IMR-90 (cell line): ENCODE measurements at regions not wholly inside any gene's neighbourhood (a gene's known extent, or its start where the extent isn't known, plus 50 kb on each side); places are given as distances from the start of the nearest gene placed in this dataset.

Experiments
- ATAC-seq: fragments of 200-7000 bp; cut with Tn5 transposase; 2 replicates; pipeline ENCODE4 v1.9.1; 2020; ENCODE audit warnings: low read depth, mild to moderate bottlenecking, moderate library complexity
- BruUV-seq: library from RNA; stranded (reverse); fragments of 400-500 nt; replicated peaks from 2 replicates; lab custom pipeline; 2021; lab: Mats Ljungman, UMichigan
- CTCF ChIA-PET: fragments of 300-600 bp; formaldehyde crosslinking; extraction: SDS; loops from one replicate; lab custom pipeline; 2021; ENCODE audit warnings: antibody characterized with exemption; lab: Yijun Ruan, JAX
- POLR2A ChIA-PET: fragments of 300-600 bp; sonication (Branson Sonifier 250); formaldehyde crosslinking; loops from one replicate; lab custom pipeline; 2022; ENCODE audit warnings: antibody characterized with exemption; ENCODE audit not compliant: unreplicated experiment; lab: Charles Lee
- DNase-seq: peaks from one replicate; pipeline ENCODE4 v3.0.0; 2013
- H2AFZ ChIP-seq: replicated peaks from 2 replicates; pipeline ENCODE3; 2013; ENCODE audit warnings: low read length, mild to moderate bottlenecking; ENCODE audit not compliant: poor library complexity
- H2AK5ac ChIP-seq: 2 replicates; pipeline ENCODE4 v1.6.1; 2013; ENCODE audit warnings: low read depth, low read length, inconsistent platforms
- H2AK9ac ChIP-seq: replicated peaks from 2 replicates; pipeline ENCODE3; 2013; ENCODE audit warnings: mild to moderate bottlenecking, low read depth, low read length, moderate library complexity; ENCODE audit not compliant: poor library complexity
- H2BK120ac ChIP-seq: 2 replicates; pipeline ENCODE4 v1.6.1; 2013; ENCODE audit warnings: low read depth, low read length, inconsistent platforms
- H2BK15ac ChIP-seq: 3 replicates; pipeline ENCODE4 v1.6.1; 2013; ENCODE audit warnings: low read depth, low read length, inconsistent platforms
- H2BK20ac ChIP-seq: 2 replicates; pipeline ENCODE4 v1.6.1; 2013; ENCODE audit warnings: low read depth, mild to moderate bottlenecking, inconsistent platforms, low read length, moderate library complexity
- H2BK5ac ChIP-seq: 2 replicates; pipeline ENCODE4 v1.6.1; 2013; ENCODE audit warnings: mild to moderate bottlenecking, low read depth, low read length, inconsistent platforms; ENCODE audit not compliant: poor library complexity, severe bottlenecking
- H3K14ac ChIP-seq: replicated peaks from 2 replicates; pipeline ENCODE4 v1.6.1; 2013; ENCODE audit warnings: low read depth, low read length, inconsistent platforms
- H3K18ac ChIP-seq: 2 replicates; pipeline ENCODE4 v1.6.1; 2013; ENCODE audit warnings: low read depth, low read length, control low read depth
- H3K23ac ChIP-seq: 2 replicates; pipeline ENCODE4 v1.6.1; 2013; ENCODE audit warnings: low read depth, low read length, inconsistent platforms
- H3K27ac ChIP-seq: 2 replicates; pipeline ENCODE4 v1.5.1; 2013; ENCODE audit warnings: mild to moderate bottlenecking, control low read depth, low read length; ENCODE audit not compliant: insufficient read depth
- H3K27me3 ChIP-seq: 2 replicates; pipeline ENCODE4 v1.6.1; 2013; ENCODE audit warnings: low read length; ENCODE audit not compliant: control insufficient read depth, insufficient read depth
- H3K36me3 ChIP-seq: 2 replicates; pipeline ENCODE4 v1.6.1; 2013; ENCODE audit warnings: low read length, mixed read lengths; ENCODE audit not compliant: control insufficient read depth, insufficient read depth
- H3K4ac ChIP-seq: 2 replicates; pipeline ENCODE4 v1.6.1; 2013; ENCODE audit warnings: low read depth, low read length, inconsistent platforms
- H3K4me1 ChIP-seq: 2 replicates; pipeline ENCODE4 v1.6.1; 2013; ENCODE audit warnings: low read length, mixed read lengths; ENCODE audit not compliant: control insufficient read depth, insufficient read depth
- H3K4me2 ChIP-seq: 2 replicates; pipeline ENCODE4 v1.6.1; 2013; ENCODE audit warnings: low read depth, mild to moderate bottlenecking, control low read depth, low read length, moderate library complexity
- H3K4me3 ChIP-seq: 2 replicates; pipeline ENCODE4 v1.5.1; 2013; ENCODE audit warnings: low read depth, mild to moderate bottlenecking, control low read depth, low read length, moderate library complexity; ENCODE audit not compliant: insufficient read depth
- H3K56ac ChIP-seq: 2 replicates; pipeline ENCODE4 v1.6.1; 2013; ENCODE audit warnings: low read length, inconsistent platforms; ENCODE audit not compliant: insufficient read depth; ENCODE audit errors: extremely low read depth
- H3K79me1 ChIP-seq, 2 experiments: 2 replicates each; pipeline ENCODE4 v1.6.1; 2013; ENCODE audit warnings: low read length in 2 of 2, inconsistent platforms in 1 of 2, low read depth in 1 of 2
- H3K9ac ChIP-seq: 2 replicates; pipeline ENCODE4 v1.6.1; 2013; ENCODE audit warnings: low read depth, low read length, control low read depth
- H3K9me1 ChIP-seq: 2 replicates; pipeline ENCODE4 v1.6.1; 2013; ENCODE audit warnings: low read length, inconsistent platforms; ENCODE audit not compliant: insufficient read depth
- H3K9me3 ChIP-seq: 2 replicates; pipeline ENCODE4 v1.6.1; 2013; ENCODE audit warnings: low read length; ENCODE audit not compliant: control insufficient read depth, insufficient read depth
- H4K20me1 ChIP-seq: 2 replicates; pipeline ENCODE4 v1.6.1; 2013; ENCODE audit warnings: low read length, inconsistent platforms; ENCODE audit not compliant: insufficient read depth
- H4K5ac ChIP-seq: 2 replicates; pipeline ENCODE4 v1.6.1; 2013; ENCODE audit warnings: mild to moderate bottlenecking, low read depth, low read length, control low read depth
- H4K8ac ChIP-seq, 2 experiments: 2 replicates each; pipeline ENCODE4 v1.6.1; 2013; ENCODE audit warnings: low read depth in 2 of 2, low read length in 2 of 2, control low read depth in 1 of 2, inconsistent platforms in 1 of 2
- H4K91ac ChIP-seq: 2 replicates; pipeline ENCODE4 v1.6.1; 2013; ENCODE audit warnings: low read depth, low read length, inconsistent platforms; ENCODE audit not compliant: insufficient read depth
- BHLHE40 ChIP-seq: fragments of 150-350 bp; IDR thresholded peaks from 2 replicates; pipeline ENCODE4 v1.6.1; 2016; ENCODE audit warnings: mild to moderate bottlenecking, low read depth, low read length
- ELK1 ChIP-seq: fragments of 150-350 bp; IDR thresholded peaks from 2 replicates; pipeline ENCODE4 v1.6.1; 2016; ENCODE audit warnings: low read depth, mild to moderate bottlenecking, low read length, moderate library complexity, borderline replicate concordance
- FOS ChIP-seq: fragments of 150-350 bp; IDR thresholded peaks from 2 replicates; pipeline ENCODE4 v1.6.1; 2016; ENCODE audit warnings: low read depth, low read length
- MAZ ChIP-seq: IDR thresholded peaks from 2 replicates; pipeline ENCODE4 v1.6.1; 2012; ENCODE audit warnings: low read depth, mild to moderate bottlenecking, low read length, improper control_type of control experiment, moderate library complexity, borderline replicate concordance
- MXI1 ChIP-seq: IDR thresholded peaks from 2 replicates; pipeline ENCODE4 v1.6.1; 2012; ENCODE audit warnings: low read depth, mild to moderate bottlenecking, low read length, moderate library complexity, borderline replicate concordance
- NFE2L2 ChIP-seq: fragments of 150-350 bp; IDR thresholded peaks from 2 replicates; pipeline ENCODE4 v1.6.1; 2016; ENCODE audit warnings: low read depth, mild to moderate bottlenecking, low read length
- SMC3 ChIP-seq: fragments of 150-350 bp; IDR thresholded peaks from 2 replicates; pipeline ENCODE4 v1.6.1; 2016; ENCODE audit warnings: low read depth, mild to moderate bottlenecking, antibody characterized with exemption, low read length, moderate library complexity
- WGBS, 2 experiments: methylation state at CpG; one replicate each; pipeline versions ENCODE4 v1.1.5 to v1.1.7; 2013; ENCODE audit warnings: missing lambda C conversion rate in 2 of 2; ENCODE audit not compliant: insufficient read length in 1 of 2; ENCODE audit errors: extremely low coverage in 2 of 2; 5-methylcytosine and 5-hydroxymethylcytosine counted together
- dilution Hi-C: fragments of 300-500 bp; cut with HindIII; formaldehyde crosslinking; loops from one replicate; pipeline ENCODE4 v1.14.3; 2018; ENCODE audit warnings: low sequenced_read_pairs; ENCODE audit not compliant: unreplicated experiment
- in situ Hi-C: fragments of 300-500 bp; cut with MboI; formaldehyde crosslinking; loops from 3 replicates; pipeline ENCODE4 v1.14.3; 2019; ENCODE audit warnings: low sequenced_read_pairs, inconsistent platforms, mixed read lengths
- intact Hi-C: fragments of 100-400 bp; cut with micrococcal nuclease; formaldehyde crosslinking; loops from 2 replicates; pipeline ENCODE4 v1.10.0; 2022

- peaks cover 10% of the 10 kb centered on the region; the same call in 1 of the 2 replicates for H3K9me3 ChIP-seq
- no peak overlapping the region for H3K4ac ChIP-seq
- no peak overlapping the region for H2AK9ac ChIP-seq
- H3K36me3 ChIP-seq, result no peaks in the 10 kb centered on the region
- H2AFZ ChIP-seq, result no peak overlapping the region
- POLR2A ChIA-PET, result no interaction called here
- CTCF ChIA-PET, result no interaction called here
- in situ Hi-C loops (no loop called here), dilution Hi-C loops (no loop called here), intact Hi-C loops (no loop called here)
- H3K79me1 ChIP-seq, result no peaks in the 10 kb centered on the region
- H2AK5ac ChIP-seq, result no peak overlapping the region
- H3K9ac ChIP-seq, result no peak overlapping the region
- H3K4me1 ChIP-seq, result no peaks in the 10 kb centered on the region
- no peak overlapping the region for H4K91ac ChIP-seq
- no peak overlapping the region for H4K8ac ChIP-seq
- TF ChIP-seq ELK1, result no peak
- TF ChIP-seq MXI1, result no peak
- TF ChIP-seq FOS, result no peak
- no peak for TF ChIP-seq NFE2L2
- TF ChIP-seq MAZ, result no peak
- TF ChIP-seq SMC3, result no peak
- no peak for TF ChIP-seq BHLHE40
- DNase-seq (no peak), ATAC-seq (no peak)
- BruUV-seq, result no TSS peak
- H4K5ac ChIP-seq, result no peak overlapping the region
- H3K4me2 ChIP-seq, result no peak overlapping the region
- no peak overlapping the region for H2BK5ac ChIP-seq
- H3K23ac ChIP-seq, result no peak overlapping the region
- H3K14ac ChIP-seq, result no peak overlapping the region
- H3K18ac ChIP-seq, result no peak overlapping the region
- WGBS, 2 experiments, result 33% methylated on average over 3 of the region's 3 CpGs; no CpG with 5 or more reads in 1 of the 2 experiments
- H2BK20ac ChIP-seq, result no peak overlapping the region
- H3K9me1 ChIP-seq, result no peaks in the 10 kb centered on the region
- no peak overlapping the region for H3K27ac ChIP-seq
- no peaks in the 10 kb centered on the region for H4K20me1 ChIP-seq
- H3K56ac ChIP-seq, result no peak overlapping the region
- no peak overlapping the region for H2BK120ac ChIP-seq
- no peak overlapping the region for H2BK15ac ChIP-seq
- H3K27me3 ChIP-seq, result no peaks in the 10 kb centered on the region
- H3K4me3 ChIP-seq, result no peak overlapping the region
Measured at GRCh38 chr5:152584103-152584502, 179.0 kb upstream of the NMUR2 start.
